ENCODE measurements at regions not wholly inside any gene's neighbourhood (a gene's known extent, or its start where the extent isn't known, plus 50 kb on each side); places are given as distances from the start of the nearest gene placed in this dataset.

- TF ChIP-seq LARP7 (IDR thresholded peaks at IDR 0.05), result no peak
- no peak for TF ChIP-seq CTCF (IDR thresholded peaks at IDR 0.05 in 2 of 3, conservative IDR thresholded peaks at IDR 0.05 in 1 of 3; ENCODE audit: control insufficient read depth in 2 of 3, extremely low read depth in 1 of 3, insufficient read depth in 1 of 3, low read depth in 3 of 3, low read length in 3 of 3)
- TF ChIP-seq EGR1 (IDR thresholded peaks at IDR 0.05; ENCODE audit: borderline replicate concordance in 1 of 2, low read depth in 2 of 2, low read length in 2 of 2), result no peak
- TF ChIP-seq NFYB (IDR thresholded peaks at IDR 0.05; ENCODE audit: insufficient read depth, low read depth, low read length), result no peak
- TF ChIP-seq RCOR1 (conservative IDR thresholded peaks at IDR 0.05; ENCODE audit: low read depth, low read length), result no peak
- no peak for TF ChIP-seq BCL11A (IDR thresholded peaks at IDR 0.05; ENCODE audit: low read depth, low read length)
- no peak for TF ChIP-seq POLR2A (IDR thresholded peaks at IDR 0.05; ENCODE audit: low read depth, low read length)
- TF ChIP-seq GABPA (IDR thresholded peaks at IDR 0.05; ENCODE audit: low read depth), result no peak
- TF ChIP-seq TCF7 (IDR thresholded peaks at IDR 0.05; ENCODE audit: borderline replicate concordance), result no peak
Measured at GRCh38 chr5:3167473-3167872, 416.0 kb upstream of the IRX2 start.
